GM18870 (cell line): ENCODE measurements at regions not wholly inside any gene's neighbourhood (a gene's known extent, or its start where the extent isn't known, plus 50 kb on each side); places are given as distances from the start of the nearest gene placed in this dataset.

Experiments
- ATAC-seq: cut with Tn5 transposase; IDR thresholded peaks from one replicate; pipeline ENCODE4 v1.9.1; 2021; ENCODE audit warnings: moderate library complexity; ENCODE audit not compliant: unreplicated experiment

DNA sequence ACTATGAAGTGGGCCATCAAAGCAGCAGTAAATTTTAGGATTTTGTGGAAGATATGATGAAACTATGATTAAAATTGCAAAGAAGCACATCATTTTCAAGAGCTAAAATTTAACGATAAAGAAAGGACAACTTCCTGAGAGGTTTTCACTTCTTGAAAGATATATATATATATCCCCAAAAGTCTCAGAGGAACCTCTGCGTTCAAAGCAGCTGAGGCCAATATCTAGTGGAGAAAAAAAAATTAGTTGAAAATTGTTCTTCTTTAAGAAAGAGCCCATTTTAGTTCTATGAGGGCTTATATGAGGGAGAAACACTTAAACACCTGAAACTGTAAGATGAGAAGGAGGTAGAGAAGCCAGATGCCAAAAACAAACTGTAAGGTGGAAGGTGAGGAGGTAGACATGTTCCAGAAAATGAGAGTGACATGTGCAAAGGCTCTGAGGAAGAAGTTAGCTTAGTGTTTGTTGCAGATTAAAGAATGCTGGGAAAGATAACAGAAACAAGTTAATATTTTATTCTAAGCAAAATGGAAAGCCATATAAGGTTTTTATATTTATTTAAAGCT, 72.9 kb upstream of the VRK2 start:
- no peak for ATAC-seq

DNA sequence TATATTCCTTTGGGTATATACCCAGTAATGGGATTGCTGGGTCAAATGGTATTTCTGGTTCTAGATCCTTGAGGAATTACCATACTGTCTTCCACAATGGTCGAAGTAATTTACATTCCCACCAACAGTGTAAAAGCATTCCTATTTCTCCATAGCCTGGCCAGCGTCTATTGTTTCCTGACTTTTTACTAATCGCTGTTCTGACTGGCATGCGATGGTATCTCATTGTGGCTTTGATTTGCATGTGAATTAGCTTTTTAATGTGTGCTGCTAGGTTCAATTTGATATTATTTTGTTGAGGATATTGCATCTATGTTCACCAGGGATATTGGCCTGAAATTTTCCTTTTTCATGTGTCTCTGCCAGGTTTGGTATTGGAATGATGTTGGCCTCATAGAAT, 67.4 kb upstream of the VRK2 start:
- ATAC-seq: no peak

DNA sequence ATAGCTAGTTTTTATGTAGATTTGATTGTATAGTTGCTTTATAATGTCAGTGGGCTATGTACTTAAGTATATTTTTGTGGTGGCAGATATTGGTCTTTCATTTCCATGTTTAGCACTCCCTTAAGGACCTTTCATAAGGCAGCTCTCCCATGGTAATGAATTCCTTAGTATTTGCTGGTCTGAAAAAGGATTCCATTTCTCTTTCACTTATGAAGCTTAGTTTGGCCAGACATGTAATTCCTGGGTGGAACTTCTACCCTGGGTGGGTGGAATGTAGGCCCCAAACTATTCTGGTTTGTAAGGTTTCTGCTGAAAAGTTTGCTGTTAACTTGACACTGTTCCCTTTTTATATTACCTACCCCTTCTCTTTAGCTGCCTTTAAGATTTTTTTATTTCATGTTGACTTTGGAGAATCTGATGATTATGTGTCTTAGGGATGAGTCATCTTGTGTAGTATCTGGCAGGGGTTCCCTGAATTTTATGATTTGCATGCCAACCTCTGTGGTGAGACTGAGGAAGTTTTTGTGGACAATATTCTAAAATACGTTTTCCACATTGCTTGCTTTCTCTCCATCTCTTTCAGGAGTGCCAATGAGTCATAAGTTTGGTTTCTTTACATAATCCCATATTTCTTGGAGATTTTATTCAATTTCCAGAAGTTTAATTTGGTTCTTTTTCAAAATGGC, 65.4 kb upstream of the VRK2 start:
- ATAC-seq: no peak

DNA sequence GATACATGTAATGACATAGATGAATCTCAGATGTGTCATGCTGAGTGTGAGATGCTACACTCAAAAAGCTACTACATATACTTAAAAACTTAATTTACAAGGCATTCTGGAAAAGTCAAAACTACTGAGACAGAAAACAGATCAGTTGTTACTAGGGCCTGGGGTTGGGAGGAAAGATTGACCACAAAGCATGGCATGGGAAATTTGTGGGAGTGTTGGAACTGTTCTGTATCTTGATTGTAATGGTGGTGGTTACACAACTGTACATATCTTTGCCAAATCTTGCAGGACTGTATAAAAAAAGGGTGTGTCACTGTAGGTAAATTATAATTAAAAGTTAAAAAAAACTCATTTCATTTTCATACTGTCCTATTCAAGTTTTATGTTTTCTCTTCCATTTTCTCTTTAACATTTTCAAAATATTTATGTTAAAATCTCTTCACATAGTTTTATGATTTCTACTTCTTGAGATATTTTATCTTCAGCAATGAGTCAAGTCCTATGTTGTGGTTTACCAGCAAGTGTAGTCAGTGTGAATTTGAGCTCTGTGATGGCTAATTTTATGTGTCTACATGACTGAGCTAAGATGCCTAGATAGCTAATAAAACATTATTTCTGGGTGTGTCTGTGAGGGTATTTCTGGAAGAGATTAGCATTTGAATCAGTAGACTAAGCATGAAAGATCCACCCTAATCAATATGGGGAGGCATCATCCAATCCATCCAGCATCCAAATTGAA, 58.6 kb upstream of the VRK2 start:
- no peak for ATAC-seq

DNA sequence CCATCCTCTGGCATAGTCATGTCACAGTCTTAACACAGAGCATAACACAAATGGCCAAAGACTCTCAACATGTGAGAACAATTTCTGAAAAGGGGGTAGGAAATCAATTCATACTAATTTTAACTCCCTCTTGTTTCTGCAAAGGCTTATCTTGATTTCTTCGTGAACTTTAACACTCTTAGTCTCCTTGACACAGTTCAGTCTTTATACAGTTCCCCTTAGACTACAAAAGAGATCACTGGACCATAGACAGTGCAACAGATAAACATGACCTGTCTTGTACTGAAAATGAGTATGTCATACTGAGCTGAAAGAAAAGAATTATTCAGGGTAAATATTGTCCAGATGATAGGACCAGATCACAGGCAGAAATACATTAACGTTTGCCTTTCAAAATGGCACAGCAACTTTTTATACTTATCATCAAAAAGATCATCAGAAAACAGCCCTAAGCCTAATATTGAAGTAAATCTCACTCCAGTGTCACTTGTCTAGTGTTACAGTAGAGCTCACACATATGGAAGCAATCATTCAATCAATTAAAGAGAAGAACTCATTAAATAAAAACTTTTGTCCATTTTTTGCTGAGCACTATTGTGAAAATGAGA, 56.4 kb upstream of the VRK2 start:
- peak; percentile 74 for ATAC-seq
